Gastroesophageal sphincter (tissue), 2 donors: ENCODE measurements at regions not wholly inside any gene's neighbourhood (a gene's known extent, or its start where the extent isn't known, plus 50 kb on each side); places are given as distances from the start of the nearest gene placed in this dataset.

Experiments
- POLR2A ChIP-seq, 2 donors: fragments of 450-650 bp; IDR thresholded peaks; one replicate each; pipeline ENCODE4 v1.6.1; 2017; ENCODE audit warnings: antibody characterized with exemption in 2 of 2, mild to moderate bottlenecking in 2 of 2, moderate library complexity in 1 of 2
- POLR2AphosphoS5 ChIP-seq: sonication (generic); formaldehyde crosslinking; IDR thresholded peaks from one replicate; pipeline ENCODE4 v1.6.1; 2017; ENCODE audit warnings: antibody characterized with exemption

- TF ChIP-seq POLR2A (IDR thresholded peaks at IDR 0.05) (no peak), POLR2AphosphoS5 (no peak)
Observed at GRCh38 chr2:199569336-199569735, 111.6 kb upstream of the SATB2 start.
